GM12878 (cell line): ENCODE measurements at regions not wholly inside any gene's neighbourhood (a gene's known extent, or its start where the extent isn't known, plus 50 kb on each side); places are given as distances from the start of the nearest gene placed in this dataset.

Experiments used
- ATAC-seq: fragments of 200-7000 bp; cut with Tn5 transposase; 3 replicates; pipeline ENCODE4 v1.9.1; 2020; ENCODE audit warnings: mild to moderate bottlenecking, moderate library complexity
- BruUV-seq: library from RNA; stranded (reverse); fragments of 400-500 nt; replicated peaks from 2 replicates; lab custom pipeline; 2021; lab: Mats Ljungman, UMichigan
- CTCF ChIA-PET: fragments of 300-600 bp; sonication (Branson Sonifier 250); formaldehyde crosslinking; extraction: SDS; loops from one replicate; lab custom pipeline; 2021; ENCODE audit warnings: inconsistent platforms; lab: Yijun Ruan, JAX
- POLR2A ChIA-PET: fragments of 350-600 bp; formaldehyde crosslinking; extraction: SDS; loops from one replicate; lab custom pipeline; 2021; ENCODE audit warnings: inconsistent platforms; lab: Charles Lee
- RAD21 ChIA-PET: fragments of 300-600 bp; sonication (Branson Sonifier 250); formaldehyde crosslinking; loops from one replicate; lab custom pipeline; 2023; ENCODE audit warnings: antibody characterized with exemption; ENCODE audit not compliant: unreplicated experiment; lab: Charles Lee
- SMC1A ChIA-PET: fragments of 300-600 bp; sonication (Branson Sonifier 250); formaldehyde crosslinking; loops from one replicate; lab custom pipeline; 2023; ENCODE audit not compliant: unreplicated experiment, uncharacterized antibody; lab: Charles Lee
- DNase-seq: peaks from one replicate; pipeline ENCODE4 v3.0.0-alpha.2; 2011; ENCODE audit warnings: low read depth, low spot score
- FAIRE-seq: peaks from 3 replicates; lab custom pipeline; 2011; peaks lifted over from hg19 to GRCh38; lab: Jason Lieb, UNC
- H2AFZ ChIP-seq: 2 replicates; pipeline ENCODE4 v1.6.0; 2011; ENCODE audit warnings: low read depth, low read length, control low read depth; ENCODE audit not compliant: control insufficient read depth
- H3K27ac ChIP-seq: 2 replicates; pipeline ENCODE4 v1.5.1; 2011; ENCODE audit warnings: control low read depth; ENCODE audit not compliant: control insufficient read depth, insufficient read depth
- H3K27me3 ChIP-seq, 2 experiments: replicated peaks in 1 of 2; 2 replicates each; pipeline versions ENCODE4 v1.6.0 to v1.6.1; 2011; ENCODE audit warnings: low read length in 1 of 2; ENCODE audit not compliant: control insufficient read depth in 2 of 2, insufficient read depth in 2 of 2
- H3K36me3 ChIP-seq, 2 experiments: 2 replicates each; pipeline ENCODE4 v1.5.1; 2011; ENCODE audit warnings: low read length in 1 of 2; ENCODE audit not compliant: control insufficient read depth in 2 of 2, insufficient read depth in 2 of 2
- H3K4me1 ChIP-seq: 2 replicates; pipeline ENCODE4 v1.6.1; 2011; ENCODE audit warnings: mild to moderate bottlenecking, low read length, moderate library complexity, mixed read lengths; ENCODE audit not compliant: control insufficient read depth, insufficient read depth
- H3K4me2 ChIP-seq: 2 replicates; pipeline ENCODE4 v1.6.0; 2011; ENCODE audit warnings: control low read depth; ENCODE audit not compliant: control insufficient read depth, insufficient read depth
- H3K4me3 ChIP-seq: fragments of 200-600 bp; sonication (generic); 2 replicates; pipeline ENCODE4 v1.5.1; 2016
- H3K79me2 ChIP-seq: 2 replicates; pipeline ENCODE4 v1.6.0; 2011; ENCODE audit warnings: low read length; ENCODE audit not compliant: control insufficient read depth, insufficient read depth
- H3K9ac ChIP-seq: 2 replicates; pipeline ENCODE4 v1.8.0; 2011; ENCODE audit warnings: low read length, control low read depth, mixed read lengths; ENCODE audit not compliant: control insufficient read depth, insufficient read depth
- H3K9me3 ChIP-seq: replicated peaks from 3 replicates; pipeline ENCODE4 v1.5.1; 2011; ENCODE audit warnings: mild to moderate bottlenecking, low read length; ENCODE audit not compliant: control insufficient read depth, insufficient read depth
- H4K20me1 ChIP-seq: 2 replicates; pipeline ENCODE4 v1.6.0; 2011; ENCODE audit not compliant: control insufficient read depth, insufficient read depth
- CHD4 ChIP-seq: fragments of 200-600 bp; sonication (generic); IDR thresholded peaks from 2 replicates; pipeline ENCODE4 v1.6.1; 2016; ENCODE audit warnings: mild to moderate bottlenecking
- DPF2 ChIP-seq: fragments of 450-650 bp; IDR thresholded peaks from 2 replicates; pipeline ENCODE4 v1.6.1; 2017; ENCODE audit warnings: mild to moderate bottlenecking
- EED ChIP-seq: sonication (generic); IDR thresholded peaks from 2 replicates; pipeline ENCODE4 v1.6.1; 2016; ENCODE audit warnings: antibody characterized with exemption, low read depth
- IKZF1 ChIP-seq: fragments of 450-650 bp; conservative IDR thresholded peaks from 2 replicates; pipeline ENCODE4 v1.6.1; 2017; ENCODE audit warnings: antibody characterized with exemption, mild to moderate bottlenecking
- KAT2A ChIP-seq: conservative IDR thresholded peaks from 2 replicates; pipeline ENCODE4 v1.6.1; 2011; ENCODE audit warnings: low read depth, low read length; ENCODE audit not compliant: control insufficient read depth
- MEF2A ChIP-seq: IDR thresholded peaks from 2 replicates; pipeline ENCODE4 v1.6.1; 2011; ENCODE audit warnings: low read depth, mild to moderate bottlenecking, low read length, moderate library complexity; ENCODE audit not compliant: insufficient read depth
- SMC3 ChIP-seq: IDR thresholded peaks from 2 replicates; pipeline ENCODE4 v1.6.1; 2011; ENCODE audit warnings: low read length, improper control_type of control experiment, borderline replicate concordance
- WGBS: methylation state at CpG from one replicate; pipeline ENCODE4 v1.1.6; 2016; ENCODE audit warnings: low lambda C conversion rate; ENCODE audit not compliant: insufficient replicate concordance, insufficient coverage; ENCODE audit errors: missing lambda C conversion rate; 5-methylcytosine and 5-hydroxymethylcytosine counted together
- in situ Hi-C: fragments of 300-500 bp; cut with MboI; formaldehyde crosslinking; loops from 9 replicates; pipeline ENCODE4 v1.14.3; 2018; ENCODE audit warnings: mixed read lengths
- intact Hi-C: fragments of 100-400 bp; cut with micrococcal nuclease; formaldehyde crosslinking; loops from one replicate; pipeline ENCODE4 v1.14.2; 2022; ENCODE audit not compliant: unreplicated experiment
- TF ChIP-seq, protein P1 (sequence below): IDR thresholded peaks from 2 replicates; pipeline ENCODE4 v1.6.1; 2012; ENCODE audit warnings: improper control_type of control experiment, low read depth, low read length; ENCODE audit not compliant: insufficient replicate concordance
- TF ChIP-seq, protein P2 (sequence below): fragments of 450-650 bp; formaldehyde crosslinking; IDR thresholded peaks from 2 replicates; pipeline ENCODE4 v1.4.0; 2022; ENCODE audit warnings: mild to moderate bottlenecking, moderate library complexity
- TF ChIP-seq, protein P3 (sequence below): IDR thresholded peaks from 2 replicates; pipeline ENCODE4 v1.6.1; 2012; ENCODE audit warnings: low read depth, low read length, improper control_type of control experiment

DNA sequence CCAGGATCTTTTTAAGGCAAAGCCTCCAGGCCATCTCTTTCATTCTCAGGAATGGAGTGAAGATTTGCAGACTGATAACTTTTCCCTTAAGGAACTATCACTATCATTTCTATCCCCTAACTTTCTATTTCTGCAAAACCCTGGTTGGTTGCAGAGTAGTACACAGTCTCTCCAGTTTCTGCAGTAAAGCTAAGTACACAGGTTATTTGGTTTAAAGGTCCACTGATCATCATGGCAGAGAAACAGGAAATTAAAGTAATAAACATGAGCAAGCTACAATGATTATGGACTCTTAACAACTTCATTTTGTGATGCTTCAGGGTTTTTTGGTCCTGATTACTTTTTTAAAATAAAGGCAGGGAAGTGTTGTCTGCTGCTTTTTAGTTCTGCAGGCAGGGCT, 890.0 kb upstream of the DDX18 start (continued):
- TF ChIP-seq, protein P1, sequence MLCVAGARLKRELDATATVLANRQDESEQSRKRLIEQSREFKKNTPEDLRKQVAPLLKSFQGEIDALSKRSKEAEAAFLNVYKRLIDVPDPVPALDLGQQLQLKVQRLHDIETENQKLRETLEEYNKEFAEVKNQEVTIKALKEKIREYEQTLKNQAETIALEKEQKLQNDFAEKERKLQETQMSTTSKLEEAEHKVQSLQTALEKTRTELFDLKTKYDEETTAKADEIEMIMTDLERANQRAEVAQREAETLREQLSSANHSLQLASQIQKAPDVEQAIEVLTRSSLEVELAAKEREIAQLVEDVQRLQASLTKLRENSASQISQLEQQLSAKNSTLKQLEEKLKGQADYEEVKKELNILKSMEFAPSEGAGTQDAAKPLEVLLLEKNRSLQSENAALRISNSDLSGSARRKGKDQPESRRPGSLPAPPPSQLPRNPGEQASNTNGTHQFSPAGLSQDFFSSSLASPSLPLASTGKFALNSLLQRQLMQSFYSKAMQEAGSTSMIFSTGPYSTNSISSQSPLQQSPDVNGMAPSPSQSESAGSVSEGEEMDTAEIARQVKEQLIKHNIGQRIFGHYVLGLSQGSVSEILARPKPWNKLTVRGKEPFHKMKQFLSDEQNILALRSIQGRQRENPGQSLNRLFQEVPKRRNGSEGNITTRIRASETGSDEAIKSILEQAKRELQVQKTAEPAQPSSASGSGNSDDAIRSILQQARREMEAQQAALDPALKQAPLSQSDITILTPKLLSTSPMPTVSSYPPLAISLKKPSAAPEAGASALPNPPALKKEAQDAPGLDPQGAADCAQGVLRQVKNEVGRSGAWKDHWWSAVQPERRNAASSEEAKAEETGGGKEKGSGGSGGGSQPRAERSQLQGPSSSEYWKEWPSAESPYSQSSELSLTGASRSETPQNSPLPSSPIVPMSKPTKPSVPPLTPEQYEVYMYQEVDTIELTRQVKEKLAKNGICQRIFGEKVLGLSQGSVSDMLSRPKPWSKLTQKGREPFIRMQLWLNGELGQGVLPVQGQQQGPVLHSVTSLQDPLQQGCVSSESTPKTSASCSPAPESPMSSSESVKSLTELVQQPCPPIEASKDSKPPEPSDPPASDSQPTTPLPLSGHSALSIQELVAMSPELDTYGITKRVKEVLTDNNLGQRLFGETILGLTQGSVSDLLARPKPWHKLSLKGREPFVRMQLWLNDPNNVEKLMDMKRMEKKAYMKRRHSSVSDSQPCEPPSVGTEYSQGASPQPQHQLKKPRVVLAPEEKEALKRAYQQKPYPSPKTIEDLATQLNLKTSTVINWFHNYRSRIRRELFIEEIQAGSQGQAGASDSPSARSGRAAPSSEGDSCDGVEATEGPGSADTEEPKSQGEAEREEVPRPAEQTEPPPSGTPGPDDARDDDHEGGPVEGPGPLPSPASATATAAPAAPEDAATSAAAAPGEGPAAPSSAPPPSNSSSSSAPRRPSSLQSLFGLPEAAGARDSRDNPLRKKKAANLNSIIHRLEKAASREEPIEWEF = no peak
- TF ChIP-seq, all 136 proteins: peak for 0

DNA sequence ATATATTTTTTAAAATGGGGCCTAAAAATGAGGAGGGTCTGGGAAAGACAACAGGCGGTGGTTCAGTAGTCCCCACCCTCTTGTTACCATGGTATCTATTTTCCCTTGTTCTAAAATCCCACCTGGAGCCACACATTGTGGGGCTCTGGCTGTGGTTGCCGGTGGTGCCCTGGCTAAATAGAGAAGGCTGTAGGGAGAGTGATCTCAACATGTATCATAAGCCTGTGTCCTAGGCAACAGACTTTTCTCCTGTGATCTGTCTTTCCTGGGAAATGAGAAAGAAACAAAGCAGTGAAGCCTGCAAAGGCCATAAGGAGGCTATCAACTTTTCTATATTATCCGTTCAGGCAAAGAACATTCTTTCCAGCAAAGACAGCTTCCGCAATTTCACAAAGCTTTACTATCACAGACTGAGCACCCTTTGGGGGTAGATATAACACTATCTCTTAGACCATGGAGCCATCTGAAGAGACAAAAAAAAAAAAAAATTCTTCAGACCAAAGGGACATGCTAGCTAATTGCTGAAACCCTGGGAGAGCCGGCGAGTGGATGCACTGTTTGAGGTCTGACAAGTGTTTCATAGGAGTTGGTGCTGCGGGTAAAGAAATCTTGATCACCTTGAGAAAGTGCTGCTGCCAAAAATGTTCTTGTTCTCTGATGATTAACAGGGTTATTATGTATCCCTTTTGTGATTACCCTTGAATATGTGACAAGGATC, 879.2 kb upstream of the DDX18 start:
- intact Hi-C loops = no loop called here
- in situ Hi-C loops = no loop called here
- no peak overlapping the region for H3K4me3 ChIP-seq
- H3K27ac ChIP-seq = no peak overlapping the region
- WGBS = 25% methylated on average over 7 of the region's 7 CpGs
- no peaks in the 10 kb centered on the region for H3K4me1 ChIP-seq
- ATAC-seq = no peak
- no peak overlapping the region for H2AFZ ChIP-seq
- no peaks in the 10 kb centered on the region for H3K27me3 ChIP-seq
- H4K20me1 ChIP-seq = no peaks in the 10 kb centered on the region
- ChIA-PET SMC1A (no interaction called here), POLR2A (no interaction called here), CTCF (no interaction called here), RAD21 (no interaction called here)
- BruUV-seq = no TSS peak
- no peak overlapping the region for H3K4me2 ChIP-seq
- no peaks in the 10 kb centered on the region for H3K79me2 ChIP-seq
- no peak overlapping the region for H3K9ac ChIP-seq
- FAIRE-seq = no peak
- H3K36me3 ChIP-seq = no peaks in the 10 kb centered on the region
- no peak for DNase-seq
- H3K9me3 ChIP-seq = no peaks in the 10 kb centered on the region
- TF ChIP-seq, protein P2, sequence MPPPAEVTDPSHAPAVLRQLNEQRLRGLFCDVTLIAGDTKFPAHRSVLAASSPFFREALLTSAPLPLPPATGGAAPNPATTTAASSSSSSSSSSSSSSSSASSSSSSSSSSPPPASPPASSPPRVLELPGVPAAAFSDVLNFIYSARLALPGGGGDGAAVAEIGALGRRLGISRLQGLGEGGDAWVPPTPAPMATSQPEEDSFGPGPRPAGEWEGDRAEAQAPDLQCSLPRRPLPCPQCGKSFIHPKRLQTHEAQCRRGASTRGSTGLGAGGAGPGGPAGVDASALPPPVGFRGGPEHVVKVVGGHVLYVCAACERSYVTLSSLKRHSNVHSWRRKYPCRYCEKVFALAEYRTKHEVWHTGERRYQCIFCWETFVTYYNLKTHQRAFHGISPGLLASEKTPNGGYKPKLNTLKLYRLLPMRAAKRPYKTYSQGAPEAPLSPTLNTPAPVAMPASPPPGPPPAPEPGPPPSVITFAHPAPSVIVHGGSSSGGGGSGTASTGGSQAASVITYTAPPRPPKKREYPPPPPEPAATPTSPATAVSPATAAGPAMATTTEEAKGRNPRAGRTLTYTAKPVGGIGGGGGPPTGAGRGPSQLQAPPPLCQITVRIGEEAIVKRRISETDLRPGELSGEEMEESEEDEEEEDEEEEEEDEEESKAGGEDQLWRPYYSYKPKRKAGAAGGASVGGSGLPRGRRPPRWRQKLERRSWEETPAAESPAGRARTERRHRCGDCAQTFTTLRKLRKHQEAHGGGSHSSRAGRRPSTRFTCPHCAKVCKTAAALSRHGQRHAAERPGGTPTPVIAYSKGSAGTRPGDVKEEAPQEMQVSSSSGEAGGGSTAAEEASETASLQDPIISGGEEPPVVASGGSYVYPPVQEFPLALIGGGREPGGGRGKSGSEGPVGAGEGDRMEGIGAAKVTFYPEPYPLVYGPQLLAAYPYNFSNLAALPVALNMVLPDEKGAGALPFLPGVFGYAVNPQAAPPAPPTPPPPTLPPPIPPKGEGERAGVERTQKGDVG (CRISPR knock-in tag) = no peak
- no peak for TF ChIP-seq EED
- no peak for TF ChIP-seq DPF2
- no peak for TF ChIP-seq KAT2A
- TF ChIP-seq, protein P3, sequence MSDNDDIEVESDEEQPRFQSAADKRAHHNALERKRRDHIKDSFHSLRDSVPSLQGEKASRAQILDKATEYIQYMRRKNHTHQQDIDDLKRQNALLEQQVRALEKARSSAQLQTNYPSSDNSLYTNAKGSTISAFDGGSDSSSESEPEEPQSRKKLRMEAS = no peak
- no peak for TF ChIP-seq IKZF1
- no peak for TF ChIP-seq SMC3
- TF ChIP-seq MEF2A = no peak
- no peak for TF ChIP-seq CHD4
